SK-N-SH (cell line): ENCODE measurements at regions not wholly inside any gene's neighbourhood (a gene's known extent, or its start where the extent isn't known, plus 50 kb on each side); places are given as distances from the start of the nearest gene placed in this dataset.
"Not testable (repeated sequence)": the region's sequence is repeated elsewhere in the genome, so short reads cannot be mapped to it uniquely, and the experiment has no call there.

Experiments
- CTCF ChIA-PET: fragments of 300-600, 350-600 bp; formaldehyde crosslinking; extraction: SDS; loops from one replicate; lab custom pipeline; 2021; lab: Yijun Ruan, JAX
- POLR2A ChIA-PET: fragments of 350-600 bp; sonication (Branson Sonifier 250); formaldehyde crosslinking; extraction: SDS; loops from one replicate; lab custom pipeline; 2020; ENCODE audit warnings: antibody characterized with exemption, inconsistent platforms; lab: Yijun Ruan, JAX
- DNase-seq: peaks from one replicate; pipeline ENCODE4 v3.0.0; 2012
- H2AFZ ChIP-seq: fragments of 200-600 bp; sonication (generic); 2 replicates; pipeline ENCODE4 v1.8.1; 2016; ENCODE audit warnings: antibody characterized with exemption, mild to moderate bottlenecking, low read depth
- H3F3A ChIP-seq: fragments of 200-600 bp; sonication (generic); replicated peaks from 2 replicates; pipeline ENCODE3; 2016; ENCODE audit warnings: antibody characterized with exemption, mild to moderate bottlenecking; ENCODE audit not compliant: insufficient read depth
- H3K27ac ChIP-seq, 2 experiments: fragments of 200-500 bp in 1 of 2; fragments of 200-600 bp in 1 of 2; sonication (Bioruptor generic) in 1 of 2; sonication (generic), shearing (Covaris generic) in 1 of 2; 2 replicates each; pipeline versions ENCODE4 v1.5.1 to v1.6.1; 2014 to 2016; ENCODE audit warnings: low read depth in 2 of 2, inconsistent platforms in 1 of 2, low read length in 1 of 2, mild to moderate bottlenecking in 1 of 2, mixed read lengths in 1 of 2
- H3K27me3 ChIP-seq: fragments of 200-600 bp; sonication (generic), shearing (Covaris generic); 2 replicates; pipeline ENCODE4 v1.6.1; 2016; ENCODE audit warnings: mixed run types; ENCODE audit not compliant: insufficient read depth
- H3K36me3 ChIP-seq, 2 experiments: fragments of 200-500 bp in 1 of 2; fragments of 200-600 bp in 1 of 2; sonication (Bioruptor generic) in 1 of 2; sonication (generic) in 1 of 2; replicated peaks in 1 of 2; 2 replicates each; pipeline versions ENCODE3 to v1.5.1; 2014 to 2016; ENCODE audit warnings: low read length in 1 of 2, mild to moderate bottlenecking in 1 of 2; ENCODE audit not compliant: insufficient read depth in 2 of 2, control insufficient read depth in 1 of 2
- H3K4me1 ChIP-seq, 2 experiments: fragments of 200-500 bp in 1 of 2; fragments of 200-600 bp in 1 of 2; sonication (Bioruptor generic) in 1 of 2; sonication (generic), shearing (Covaris generic) in 1 of 2; 2 replicates each; pipeline versions ENCODE4 v1.5.1 to v1.6.1; 2014 to 2016; ENCODE audit warnings: low read depth in 1 of 2, low read length in 1 of 2, mixed run types in 1 of 2; ENCODE audit not compliant: insufficient read depth in 2 of 2, control insufficient read depth in 1 of 2
- H3K4me2 ChIP-seq: fragments of 200-600 bp; sonication (generic), shearing (Covaris generic); 2 replicates; pipeline ENCODE4 v1.6.1; 2017; ENCODE audit warnings: mixed run types
- H3K4me3 ChIP-seq, 2 experiments: fragments of 200-500 bp in 1 of 2; fragments of 200-600 bp in 1 of 2; sonication (Bioruptor generic) in 1 of 2; sonication (generic), shearing (Covaris generic) in 1 of 2; 2 replicates each; pipeline versions ENCODE4 v1.5.1 to v1.8.1; 2014 to 2016; ENCODE audit warnings: low read depth in 2 of 2, inconsistent platforms in 1 of 2, low read length in 1 of 2, mild to moderate bottlenecking in 1 of 2, mixed read lengths in 1 of 2, moderate library complexity in 1 of 2
- H3K79me2 ChIP-seq: fragments of 200-600 bp; sonication (generic); 2 replicates; pipeline ENCODE4 v1.8.1; 2017; ENCODE audit warnings: mild to moderate bottlenecking; ENCODE audit not compliant: insufficient read depth
- H3K9ac ChIP-seq: fragments of 200-600 bp; sonication (generic); 2 replicates; pipeline ENCODE4 v1.6.1; 2017; ENCODE audit warnings: mixed run types
- H3K9me2 ChIP-seq: fragments of 200-600 bp; sonication (generic); 2 replicates; pipeline ENCODE4 v1.6.1; 2017; ENCODE audit warnings: mixed run types
- H3K9me3 ChIP-seq: fragments of 200-600 bp; sonication (generic); 2 replicates; pipeline ENCODE4 v1.6.1; 2017; ENCODE audit warnings: mixed run types, mild to moderate bottlenecking, moderate library complexity
- H4K20me1 ChIP-seq: fragments of 200-600 bp; sonication (generic); 2 replicates; pipeline ENCODE4 v1.6.1; 2017; ENCODE audit warnings: mild to moderate bottlenecking, mixed run types; ENCODE audit not compliant: insufficient read depth
- CHD2 ChIP-seq: fragments of 150-350 bp; IDR thresholded peaks from 2 replicates; pipeline ENCODE4 v1.6.1; 2018; ENCODE audit warnings: low read length; ENCODE audit not compliant: partially characterized antibody
- CTCF ChIP-seq: fragments of 200-600 bp; sonication (generic); IDR thresholded peaks from 2 replicates; pipeline ENCODE4 v1.6.1; 2017; ENCODE audit warnings: antibody characterized with exemption, mild to moderate bottlenecking, moderate library complexity
- FOSL2 ChIP-seq: IDR thresholded peaks from 2 replicates; pipeline ENCODE4 v1.4.0; 2012; ENCODE audit warnings: low read depth, mild to moderate bottlenecking, moderate library complexity, borderline replicate concordance
- FOXJ3 ChIP-seq: sonication (generic); formaldehyde crosslinking; IDR thresholded peaks from 2 replicates; pipeline ENCODE4 v1.5.1; 2020; ENCODE audit warnings: mild to moderate bottlenecking, missing genetic modification reagents
- GABPA ChIP-seq: IDR thresholded peaks from 2 replicates; pipeline ENCODE4 v1.4.0; 2012; ENCODE audit warnings: low read depth, mild to moderate bottlenecking
- IRF3 ChIP-seq: fragments of 150-350 bp; IDR thresholded peaks from 2 replicates; pipeline ENCODE4 v1.6.1; 2016; ENCODE audit warnings: mild to moderate bottlenecking, low read depth, low read length
- JUND ChIP-seq: IDR thresholded peaks from 2 replicates; pipeline ENCODE4 v1.4.0; 2012
- POLR2AphosphoS5 ChIP-seq: IDR thresholded peaks from 2 replicates; pipeline ENCODE4 v1.6.1; 2012; ENCODE audit warnings: low read depth, low read length
- RAD21 ChIP-seq: IDR thresholded peaks from 2 replicates; pipeline ENCODE4 v1.6.1; 2012; ENCODE audit warnings: mild to moderate bottlenecking, low read length
- RCOR1 ChIP-seq: fragments of 150-350 bp; IDR thresholded peaks from 2 replicates; pipeline ENCODE4 v1.6.1; 2017; ENCODE audit warnings: antibody characterized with exemption, low read length
- REST ChIP-seq: IDR thresholded peaks from 2 replicates; pipeline ENCODE4 v1.6.1; 2012; ENCODE audit warnings: mild to moderate bottlenecking, low read depth, low read length, moderate library complexity
- SIN3A ChIP-seq: IDR thresholded peaks from 2 replicates; pipeline ENCODE4 v1.6.1; 2012; ENCODE audit warnings: low read depth, mild to moderate bottlenecking, low read length, moderate library complexity, borderline replicate concordance
- TAF1 ChIP-seq: IDR thresholded peaks from 2 replicates; pipeline ENCODE4 v1.6.1; 2012; ENCODE audit warnings: low read depth, mild to moderate bottlenecking, low read length, moderate library complexity, borderline replicate concordance
- USF1 ChIP-seq: IDR thresholded peaks from 2 replicates; pipeline ENCODE4 v1.4.0; 2012; ENCODE audit warnings: low read depth, borderline replicate concordance
- WGBS: methylation state at CpG from one replicate; pipeline ENCODE4 v1.1.6; 2017; ENCODE audit warnings: low lambda C conversion rate; 5-methylcytosine and 5-hydroxymethylcytosine counted together

GRCh38 chr1:73827283-73827682, 370.7 kb downstream of the LRRIQ3 start:
- H3K9me3 ChIP-seq, H3K79me2 ChIP-seq, H3K27me3 ChIP-seq, H3F3A ChIP-seq, H3K27ac ChIP-seq, H3K4me1 ChIP-seq, H4K20me1 ChIP-seq, H2AFZ ChIP-seq, CTCF ChIA-PET, H3K36me3 ChIP-seq, H3K4me2 ChIP-seq, H3K4me3 ChIP-seq, DNase-seq, H3K9me2 ChIP-seq, POLR2A ChIA-PET, H3K9ac ChIP-seq: not testable (repeated sequence)
- WGBS: 58% methylated on average over 3 of the region's 3 CpGs

GRCh38 chr1:73824065-73824464, 373.9 kb downstream of the LRRIQ3 start:
- H3K4me3 ChIP-seq: no peak overlapping the region
- no peaks in the 10 kb centered on the region for H3K79me2 ChIP-seq
- WGBS: 43% methylated on average over 4 of the region's 4 CpGs
- no peaks in the 10 kb centered on the region for H4K20me1 ChIP-seq
- H3K4me1 ChIP-seq: no peaks in the 10 kb centered on the region
- H3K36me3 ChIP-seq: no peaks in the 10 kb centered on the region
- TF ChIP-seq POLR2AphosphoS5 (no peak), GABPA (no peak), SIN3A (no peak), IRF3 (no peak), USF1 (no peak), REST (no peak), FOXJ3 (CRISPR knock-in tag) (no peak), RAD21 (no peak), FOSL2 (no peak), RCOR1 (no peak), CHD2 (no peak), JUND (no peak), CTCF (no peak), TAF1 (no peak)
- no peak overlapping the region for H2AFZ ChIP-seq
- no peak for DNase-seq
- no peaks in the 10 kb centered on the region for H3K9me2 ChIP-seq
- H3K9me3 ChIP-seq: no peaks in the 10 kb centered on the region
- ChIA-PET CTCF (interaction anchor here (0.9 to 1.0 kb wide), 2 partner anchors 11 to 16 kb away, joined by 3 read pairs; no protein-coding TSS in a partner anchor), POLR2A (no interaction called here)
- H3K27me3 ChIP-seq: no peaks in the 10 kb centered on the region
- no peak overlapping the region for H3K4me2 ChIP-seq
- H3K9ac ChIP-seq: no peak overlapping the region
- H3K27ac ChIP-seq: no peak overlapping the region
- H3F3A ChIP-seq: no peaks in the 10 kb centered on the region
